ENCODE measurements at regions not wholly inside any gene's neighbourhood (a gene's known extent, or its start where the extent isn't known, plus 50 kb on each side); places are given as distances from the start of the nearest gene placed in this dataset.

DNA sequence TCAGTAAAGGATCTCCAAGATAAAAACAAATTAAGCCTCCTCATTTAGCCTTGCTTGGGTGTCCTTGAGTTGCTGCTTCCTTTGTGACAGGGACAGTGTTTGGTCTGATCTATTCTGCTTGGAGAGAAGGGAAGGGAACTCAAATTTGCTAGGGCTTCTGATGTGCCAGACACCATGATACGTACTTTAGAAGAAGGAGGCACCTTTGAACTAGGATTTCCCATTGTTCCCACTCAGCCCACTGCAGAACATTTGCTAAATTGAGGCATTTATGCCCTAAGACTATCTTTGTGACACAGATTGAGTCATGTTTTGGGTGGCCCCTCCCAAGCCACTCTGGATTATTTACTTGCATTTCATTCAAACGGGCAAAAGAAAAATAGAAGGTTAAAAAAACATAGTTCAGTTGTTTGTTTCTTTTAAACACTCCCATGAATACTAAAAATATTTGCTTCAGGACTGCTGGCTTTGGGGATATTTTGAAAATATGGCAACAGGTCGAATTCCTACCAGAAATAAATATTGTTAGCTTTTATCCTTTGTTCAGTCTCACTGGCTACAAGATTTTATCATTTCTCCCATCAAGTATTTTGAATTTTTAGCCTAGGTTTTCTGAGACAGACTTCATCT lies 81.9 kb upstream of the WLS start:
- TF ChIP-seq POLR2A (IDR thresholded peaks at IDR 0.05) (no peak), POLR2AphosphoS5 (IDR thresholded peaks at IDR 0.05) (no peak)
- TF ChIP-seq, protein P1, sequence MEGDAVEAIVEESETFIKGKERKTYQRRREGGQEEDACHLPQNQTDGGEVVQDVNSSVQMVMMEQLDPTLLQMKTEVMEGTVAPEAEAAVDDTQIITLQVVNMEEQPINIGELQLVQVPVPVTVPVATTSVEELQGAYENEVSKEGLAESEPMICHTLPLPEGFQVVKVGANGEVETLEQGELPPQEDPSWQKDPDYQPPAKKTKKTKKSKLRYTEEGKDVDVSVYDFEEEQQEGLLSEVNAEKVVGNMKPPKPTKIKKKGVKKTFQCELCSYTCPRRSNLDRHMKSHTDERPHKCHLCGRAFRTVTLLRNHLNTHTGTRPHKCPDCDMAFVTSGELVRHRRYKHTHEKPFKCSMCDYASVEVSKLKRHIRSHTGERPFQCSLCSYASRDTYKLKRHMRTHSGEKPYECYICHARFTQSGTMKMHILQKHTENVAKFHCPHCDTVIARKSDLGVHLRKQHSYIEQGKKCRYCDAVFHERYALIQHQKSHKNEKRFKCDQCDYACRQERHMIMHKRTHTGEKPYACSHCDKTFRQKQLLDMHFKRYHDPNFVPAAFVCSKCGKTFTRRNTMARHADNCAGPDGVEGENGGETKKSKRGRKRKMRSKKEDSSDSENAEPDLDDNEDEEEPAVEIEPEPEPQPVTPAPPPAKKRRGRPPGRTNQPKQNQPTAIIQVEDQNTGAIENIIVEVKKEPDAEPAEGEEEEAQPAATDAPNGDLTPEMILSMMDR (IDR thresholded peaks at IDR 0.05) = no peak

Measured in prostate gland (tissue), 2 donors.